ENCODE measurements at regions not wholly inside any gene's neighbourhood (a gene's known extent, or its start where the extent isn't known, plus 50 kb on each side); places are given as distances from the start of the nearest gene placed in this dataset.

DNA sequence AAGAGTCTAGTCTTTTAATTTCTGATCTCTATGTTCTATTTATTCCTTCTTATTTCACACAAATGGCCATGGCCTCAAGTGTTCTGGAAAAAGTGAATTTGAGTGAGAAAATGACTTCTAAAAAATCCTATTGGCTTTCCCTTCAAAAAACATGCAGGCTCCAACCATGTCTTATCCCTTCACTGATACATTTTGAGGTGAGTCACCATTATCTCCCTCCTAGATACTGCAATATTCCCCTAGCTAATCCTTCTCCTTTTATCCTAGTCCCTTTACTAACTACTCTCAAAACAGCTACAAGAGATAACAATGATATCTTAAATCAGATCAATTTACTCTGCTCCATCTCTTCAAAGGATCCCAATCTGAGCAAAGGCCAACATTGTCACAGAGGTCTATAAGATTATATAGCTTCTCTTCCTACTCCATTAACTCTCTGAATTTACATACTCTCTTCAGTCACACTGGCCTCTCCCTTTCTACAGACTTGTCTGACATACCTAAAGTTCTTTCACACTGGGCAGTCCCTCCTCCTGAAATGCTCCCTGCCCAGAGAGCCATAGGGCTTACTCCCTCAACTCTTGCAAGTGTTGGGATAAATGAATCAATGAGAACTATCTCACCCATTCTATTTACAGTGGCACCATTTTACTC is 129.2 kb downstream of the TENT5A start:
- TF ChIP-seq GATA3 (IDR thresholded peaks at IDR 0.05; ENCODE audit: low read depth, low read length) (no peak), GATA2 (IDR thresholded peaks at IDR 0.05; ENCODE audit: low read depth, low read length) (no peak)
